ENCODE measurements at regions not wholly inside any gene's neighbourhood (a gene's known extent, or its start where the extent isn't known, plus 50 kb on each side); places are given as distances from the start of the nearest gene placed in this dataset.

GRCh38 chr14:27211741-27212140 is 613.9 kb upstream of the NOVA1 start:
- no peaks in the 10 kb centered on the region for H3K36me3 ChIP-seq (replicated peaks in 1 of 2; ENCODE audit: control extremely low read depth in 1 of 2, control insufficient read depth in 1 of 2, extremely low read depth in 1 of 2, insufficient read depth in 2 of 2, low read length in 1 of 2)
- DNase-seq (no peak), ATAC-seq (ENCODE audit: low read depth) (no peak)
- H4K20me1 ChIP-seq (ENCODE audit: control insufficient read depth, insufficient read depth, low read length, poor library complexity, severe bottlenecking), result no peaks in the 10 kb centered on the region
- CTCF ChIA-PET, result no interaction called here
- TF ChIP-seq EZH2 (IDR thresholded peaks at IDR 0.05; ENCODE audit: borderline replicate concordance, insufficient read depth, low read depth, low read length, poor library complexity, severe bottlenecking) (no peak), CTCF (IDR thresholded peaks at IDR 0.05) (no peak)
- Mint-ChIP-seq H3K4me3 (no peak overlapping the region), H3K27me3 (no peaks in the 10 kb centered on the region), H3K27ac (no peak overlapping the region), H3K9me3 (ENCODE audit: insufficient read depth) (peaks cover 2% of the 10 kb centered on the region), H3K4me1 (no peaks in the 10 kb centered on the region)
- H3K4me3 ChIP-seq (ENCODE audit: control extremely low read depth in 1 of 5, extremely low read depth in 1 of 5, insufficient read depth in 1 of 5, low read depth in 2 of 5, low read length in 4 of 5), result no peak overlapping the region
- no peaks in the 10 kb centered on the region for H3K4me1 ChIP-seq (ENCODE audit: control insufficient read depth in 2 of 2, insufficient read depth in 2 of 2, low read length in 2 of 2)
- POLR2A ChIA-PET, result no interaction called here
- no peaks in the 10 kb centered on the region for H3K79me2 ChIP-seq (ENCODE audit: control insufficient read depth, insufficient read depth, low read length)
- no peak overlapping the region for H2AFZ ChIP-seq (ENCODE audit: insufficient read depth, low read depth, low read length, poor library complexity, severe bottlenecking)
- intact Hi-C loops (cut with micrococcal nuclease), result no loop called here
- no peak overlapping the region for H3K4me2 ChIP-seq (replicated peaks; ENCODE audit: low read depth, low read length, poor library complexity, severe bottlenecking)
- H3K9me3 ChIP-seq (ENCODE audit: control extremely low read depth in 1 of 3, control insufficient read depth in 2 of 3, insufficient read depth in 1 of 3, low read length in 2 of 3), result no peaks in the 10 kb centered on the region
- no peak overlapping the region for H3K27ac ChIP-seq (ENCODE audit: low read length in 2 of 2)
- no peaks in the 10 kb centered on the region for H3K27me3 ChIP-seq (replicated peaks in 1 of 4; ENCODE audit: control extremely low read depth in 1 of 4, control insufficient read depth in 3 of 4, insufficient read depth in 4 of 4, low read length in 3 of 4)
- H3K9ac ChIP-seq (ENCODE audit: low read length), result no peak overlapping the region

DNA sequence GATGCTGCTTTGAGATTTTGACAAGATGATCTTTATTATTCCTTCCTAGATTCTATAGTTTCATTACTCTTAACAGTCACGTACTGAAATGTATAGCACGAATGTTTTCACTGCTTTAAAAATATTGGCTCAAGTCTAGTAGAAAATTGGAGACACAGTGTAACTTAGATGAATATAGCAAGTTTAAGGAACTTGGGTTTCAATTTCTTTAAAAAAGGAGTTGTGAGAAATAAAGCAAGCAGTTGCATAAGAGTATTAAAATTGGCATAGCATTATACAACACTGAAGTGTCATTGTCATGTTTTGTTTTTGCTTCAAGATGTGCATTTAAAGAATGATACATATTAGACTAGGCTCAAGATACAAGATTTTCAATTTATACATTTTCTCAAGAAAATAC is 624.8 kb upstream of the NOVA1 start:
- CTCF ChIA-PET, result no interaction called here
- Histone ChIP-seq H3K79me2 (ENCODE audit: control insufficient read depth, insufficient read depth, low read length) (no peaks in the 10 kb centered on the region), H4K20me1 (ENCODE audit: control insufficient read depth, insufficient read depth, low read length, poor library complexity, severe bottlenecking) (no peaks in the 10 kb centered on the region), H3K4me1 (ENCODE audit: control insufficient read depth in 2 of 2, insufficient read depth in 2 of 2, low read length in 2 of 2) (no peaks in the 10 kb centered on the region), H3K9ac (ENCODE audit: low read length) (no peak overlapping the region), H3K36me3 (replicated peaks in 1 of 2; ENCODE audit: control extremely low read depth in 1 of 2, control insufficient read depth in 1 of 2, extremely low read depth in 1 of 2, insufficient read depth in 2 of 2, low read length in 1 of 2) (no peaks in the 10 kb centered on the region), H3K27ac (ENCODE audit: low read length in 2 of 2) (no peak overlapping the region), H3K4me3 (ENCODE audit: control extremely low read depth in 1 of 5, extremely low read depth in 1 of 5, insufficient read depth in 1 of 5, low read depth in 2 of 5, low read length in 4 of 5) (no peak overlapping the region), H2AFZ (ENCODE audit: insufficient read depth, low read depth, low read length, poor library complexity, severe bottlenecking) (no peak overlapping the region), H3K27me3 (replicated peaks in 1 of 4; ENCODE audit: control extremely low read depth in 1 of 4, control insufficient read depth in 3 of 4, insufficient read depth in 4 of 4, low read length in 3 of 4) (no peaks in the 10 kb centered on the region), H3K9me3 (ENCODE audit: control extremely low read depth in 1 of 3, control insufficient read depth in 2 of 3, insufficient read depth in 1 of 3, low read length in 2 of 3) (peaks cover 0 to 12% (median 0%) of the 10 kb centered on the region in 3 donors), H3K4me2 (replicated peaks; ENCODE audit: low read depth, low read length, poor library complexity, severe bottlenecking) (no peak overlapping the region)
- Mint-ChIP-seq H3K27me3 (no peaks in the 10 kb centered on the region), H3K4me3 (no peak overlapping the region), H3K9me3 (ENCODE audit: insufficient read depth) (no peaks in the 10 kb centered on the region), H3K4me1 (no peaks in the 10 kb centered on the region), H3K27ac (no peak overlapping the region)
- intact Hi-C loops (cut with micrococcal nuclease), result no loop called here
- WGBS (ENCODE audit: insufficient coverage), result 100% methylated on average over 1 of the region's 2 CpGs
- no peak for DNase-seq
- TF ChIP-seq CTCF (IDR thresholded peaks at IDR 0.05), result no peak
- TF ChIP-seq EZH2 (IDR thresholded peaks at IDR 0.05; ENCODE audit: borderline replicate concordance, insufficient read depth, low read depth, low read length, poor library complexity, severe bottlenecking), result no peak
- POLR2A ChIA-PET, result no interaction called here
- no peak for ATAC-seq (ENCODE audit: low read depth)
